CD4-positive, alpha-beta memory T cell (primary cell): ENCODE measurements at regions not wholly inside any gene's neighbourhood (a gene's known extent, or its start where the extent isn't known, plus 50 kb on each side); places are given as distances from the start of the nearest gene placed in this dataset.

ENCODE experiments used
- CTCF ChIA-PET: fragments of 350-600 bp; sonication (Branson Sonifier 250); formaldehyde crosslinking; loops from one replicate; lab custom pipeline; 2021; ENCODE audit warnings: inconsistent platforms; ENCODE audit not compliant: partially characterized antibody; lab: Charles Lee
- POLR2A ChIA-PET: fragments of 350-600 bp; sonication (Branson Sonifier 250); formaldehyde crosslinking; loops from one replicate; lab custom pipeline; 2021; ENCODE audit not compliant: partially characterized antibody; lab: Charles Lee
- DNase-seq, 5 donors: peaks; one replicate each; pipeline versions ENCODE4 v3.0.0 to v3.0.0-alpha.2; 2020 to 2022; ENCODE audit warnings: mixed read lengths in 1 of 5
- H3K27ac ChIP-seq: one replicate; pipeline ENCODE4 v1.7.0; 2013; ENCODE audit warnings: low read depth, low read length
- H3K27me3 ChIP-seq: 2 replicates; pipeline ENCODE4 v1.7.0; 2013; ENCODE audit warnings: mild to moderate bottlenecking, low read length, moderate library complexity; ENCODE audit not compliant: insufficient read depth
- H3K36me3 ChIP-seq: 2 replicates; pipeline ENCODE4 v1.7.0; 2013; ENCODE audit warnings: mild to moderate bottlenecking, low read length, moderate library complexity; ENCODE audit not compliant: insufficient read depth
- H3K4me1 ChIP-seq: 2 replicates; pipeline ENCODE4 v1.7.0; 2013; ENCODE audit warnings: mild to moderate bottlenecking, low read length, moderate library complexity; ENCODE audit not compliant: insufficient read depth
- H3K4me3 ChIP-seq, 2 donors: one replicate each; pipeline ENCODE4 v1.7.0; 2013; ENCODE audit warnings: low read length in 2 of 2, mild to moderate bottlenecking in 1 of 2
- H3K9me3 ChIP-seq, 2 donors: one replicate each; pipeline ENCODE4 v1.7.0; 2013; ENCODE audit warnings: low read length in 2 of 2, control low read depth in 1 of 2; ENCODE audit not compliant: control insufficient read depth in 1 of 2
- H3K27ac Mint-ChIP-seq, 7 donors: one replicate each; pipeline ENCODE4 v1.8.0; 2020 to 2021; ENCODE audit warnings: mixed read lengths in 7 of 7, mild to moderate bottlenecking in 6 of 7, inconsistent platforms in 3 of 7, moderate library complexity in 3 of 7
- H3K27me3 Mint-ChIP-seq, 2 donors: one replicate each; pipeline ENCODE4 v1.8.0; 2020 to 2021; ENCODE audit warnings: mixed read lengths in 2 of 2
- H3K36me3 Mint-ChIP-seq, 2 donors: one replicate each; pipeline ENCODE4 v1.8.0; 2020 to 2021; ENCODE audit warnings: mixed read lengths in 2 of 2, inconsistent platforms in 1 of 2, mild to moderate bottlenecking in 1 of 2
- H3K4me1 Mint-ChIP-seq, 4 donors: one replicate each; pipeline ENCODE4 v1.8.0; 2020 to 2021; ENCODE audit warnings: mixed read lengths in 4 of 4, mild to moderate bottlenecking in 1 of 4
- H3K4me3 Mint-ChIP-seq, 8 donors: one replicate each; pipeline ENCODE4 v1.8.0; 2020 to 2021; ENCODE audit warnings: mixed read lengths in 8 of 8, mild to moderate bottlenecking in 7 of 8, moderate library complexity in 6 of 8, inconsistent platforms in 3 of 8
- H3K9me3 Mint-ChIP-seq, 8 donors: one replicate each; pipeline ENCODE4 v1.8.0; 2020 to 2021; ENCODE audit warnings: mixed read lengths in 8 of 8, mild to moderate bottlenecking in 5 of 8, inconsistent platforms in 3 of 8, moderate library complexity in 1 of 8
- intact Hi-C: fragments of 100-400 bp; cut with micrococcal nuclease; formaldehyde crosslinking; loops from one replicate; pipeline ENCODE4 v1.15.1; 2023

DNA sequence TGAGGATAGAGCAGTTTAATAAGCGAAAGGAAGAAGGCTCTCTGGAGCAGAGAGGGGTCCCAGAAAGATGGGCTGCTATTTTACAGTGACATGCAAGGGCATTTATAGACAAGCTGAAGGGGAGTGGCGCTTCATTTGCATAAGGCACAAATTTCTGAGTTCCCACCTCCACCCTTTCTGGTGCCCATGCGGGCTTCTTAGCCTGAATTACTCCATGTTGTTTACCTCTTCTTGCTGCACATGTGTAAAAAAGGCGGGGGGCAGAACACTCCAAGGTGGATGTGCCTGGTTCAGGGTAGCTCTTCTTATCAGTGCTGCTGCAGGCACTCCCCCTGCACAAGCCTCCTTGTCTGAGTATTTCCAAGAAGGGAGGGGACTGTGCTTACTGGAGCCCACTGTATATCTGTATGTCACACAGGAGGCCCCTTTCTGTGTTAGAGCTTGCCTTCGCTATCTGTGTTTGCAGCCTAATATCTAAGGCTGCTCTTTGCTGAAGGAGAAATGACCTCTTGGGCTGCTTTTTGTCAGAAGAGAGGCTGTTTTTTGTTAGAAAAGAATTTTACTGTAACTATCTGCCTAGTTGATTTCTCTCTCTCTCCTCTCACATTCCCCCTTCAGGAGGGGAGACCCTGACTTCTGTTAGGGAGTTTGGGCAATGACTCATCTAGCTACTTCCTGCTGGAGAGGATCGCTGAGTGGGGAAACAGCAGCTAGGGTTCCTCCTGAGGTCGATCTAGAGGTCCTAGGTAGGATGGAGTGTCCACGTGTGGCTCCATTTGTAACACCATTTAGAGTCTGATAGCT lies 1057.0 kb upstream of the CNTN5 start:
- intact Hi-C loops: no loop called here
- H3K27ac ChIP-seq: no peak overlapping the region
- ChIA-PET CTCF (no interaction called here), POLR2A (no interaction called here)
- DNase-seq: no peak
- Mint-ChIP-seq H3K27me3 (no peaks in the 10 kb centered on the region), H3K4me3 (no peak overlapping the region), H3K36me3 (no peaks in the 10 kb centered on the region), H3K27ac (no peak overlapping the region), H3K4me1 (no peaks in the 10 kb centered on the region), H3K9me3 (peaks cover 0 to 14% (median 5%) of the 10 kb centered on the region in 8 donors)
- H3K27me3 ChIP-seq: no peaks in the 10 kb centered on the region
- no peaks in the 10 kb centered on the region for H3K36me3 ChIP-seq
- H3K9me3 ChIP-seq: no peaks in the 10 kb centered on the region
- no peaks in the 10 kb centered on the region for H3K4me1 ChIP-seq
- no peak overlapping the region for H3K4me3 ChIP-seq

DNA sequence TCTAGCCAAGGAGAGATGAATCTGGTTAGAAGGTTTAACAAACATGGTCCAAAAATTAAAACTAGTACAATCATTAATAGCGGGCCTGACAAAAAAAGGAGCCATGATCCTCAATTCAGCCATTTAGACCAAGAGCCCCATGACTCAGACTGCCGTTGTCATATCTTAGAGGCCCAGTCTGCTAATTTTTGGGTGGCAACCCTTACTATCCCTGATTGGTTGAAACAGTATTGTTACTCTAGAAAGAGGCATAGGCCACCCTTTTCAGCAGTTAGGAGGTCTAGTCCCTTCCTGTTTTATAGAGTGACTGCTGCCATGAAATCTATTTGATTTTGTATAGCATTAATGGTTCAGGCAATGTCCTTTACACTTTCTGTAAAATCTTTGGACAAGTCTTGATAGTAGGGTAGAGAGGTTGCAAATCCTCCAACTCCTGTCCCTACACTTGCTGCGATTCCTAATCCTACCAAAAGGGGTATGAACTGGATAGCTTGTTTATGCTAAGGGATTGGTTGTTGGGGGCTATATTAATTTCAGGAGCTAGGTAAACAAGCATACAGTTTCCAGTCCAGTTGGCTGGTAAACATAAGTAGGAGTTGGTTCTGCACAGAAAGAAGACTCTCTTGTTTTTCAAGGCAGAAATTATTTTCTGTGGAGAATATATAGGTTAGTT lies 1056.3 kb upstream of the CNTN5 start:
- no peaks in the 10 kb centered on the region for H3K36me3 Mint-ChIP-seq
- no peak for DNase-seq
- no peaks in the 10 kb centered on the region for H3K4me1 Mint-ChIP-seq
- no peak overlapping the region for H3K27ac ChIP-seq
- H3K27ac Mint-ChIP-seq: no peak overlapping the region
- no peaks in the 10 kb centered on the region for H3K27me3 Mint-ChIP-seq
- no peaks in the 10 kb centered on the region for H3K27me3 ChIP-seq
- intact Hi-C loops: no loop called here
- H3K9me3 Mint-ChIP-seq: peaks cover 0 to 17% (median 6%) of the 10 kb centered on the region in 8 donors
- H3K9me3 ChIP-seq: no peaks in the 10 kb centered on the region
- ChIA-PET POLR2A (no interaction called here), CTCF (no interaction called here)
- no peak overlapping the region for H3K4me3 Mint-ChIP-seq
- no peak overlapping the region for H3K4me3 ChIP-seq
- H3K4me1 ChIP-seq: no peaks in the 10 kb centered on the region
- H3K36me3 ChIP-seq: no peaks in the 10 kb centered on the region

DNA sequence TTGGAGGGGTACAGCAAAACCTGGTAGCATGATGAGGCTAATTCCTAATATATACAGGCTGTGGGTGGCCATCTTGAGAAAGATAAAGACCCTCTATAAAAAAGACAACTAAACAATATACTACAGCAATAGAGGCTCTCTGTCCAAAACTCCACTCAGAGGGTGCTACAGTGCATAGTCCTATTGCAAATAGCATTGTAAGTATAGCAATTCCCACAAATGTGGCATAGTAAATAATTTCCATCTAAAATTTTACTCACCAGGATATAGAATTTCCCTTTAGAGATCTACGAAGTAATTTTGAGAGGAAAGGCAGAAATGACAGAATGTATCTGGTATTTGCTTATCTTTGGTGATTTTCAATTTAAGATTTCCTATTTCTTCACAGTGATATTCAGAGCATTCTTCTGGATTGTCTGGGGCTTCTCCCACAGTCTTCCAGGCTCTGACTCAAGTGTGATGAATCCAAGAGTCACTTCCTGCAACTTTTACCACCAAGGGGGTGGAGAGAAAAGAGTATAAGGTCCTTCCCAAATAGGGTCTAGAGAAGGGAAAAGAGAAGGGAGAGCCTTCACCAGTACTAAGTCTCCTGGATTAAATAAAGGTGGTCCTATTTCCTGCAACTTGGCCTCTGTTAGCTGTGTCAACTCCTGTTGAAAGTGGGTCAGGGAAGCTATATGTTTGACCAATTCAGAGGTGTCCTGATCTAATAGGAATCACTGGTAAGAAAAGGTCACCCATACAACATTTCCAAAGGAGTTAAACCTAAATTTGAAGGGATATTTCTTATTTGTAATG lies 1054.7 kb upstream of the CNTN5 start:
- no peaks in the 10 kb centered on the region for H3K4me1 Mint-ChIP-seq
- ChIA-PET POLR2A (no interaction called here), CTCF (no interaction called here)
- Histone ChIP-seq H3K9me3 (peaks cover 0 to 5% of the 10 kb centered on the region in 2 donors), H3K27ac (no peak overlapping the region), H3K27me3 (no peaks in the 10 kb centered on the region), H3K36me3 (no peaks in the 10 kb centered on the region), H3K4me1 (no peaks in the 10 kb centered on the region), H3K4me3 (no peak overlapping the region)
- H3K36me3 Mint-ChIP-seq: no peaks in the 10 kb centered on the region
- H3K27ac Mint-ChIP-seq: no peak overlapping the region
- no peaks in the 10 kb centered on the region for H3K27me3 Mint-ChIP-seq
- intact Hi-C loops: no loop called here
- H3K4me3 Mint-ChIP-seq: no peak overlapping the region
- DNase-seq: no peak
- peaks cover 0 to 22% (median 9%) of the 10 kb centered on the region in 8 donors for H3K9me3 Mint-ChIP-seq

DNA sequence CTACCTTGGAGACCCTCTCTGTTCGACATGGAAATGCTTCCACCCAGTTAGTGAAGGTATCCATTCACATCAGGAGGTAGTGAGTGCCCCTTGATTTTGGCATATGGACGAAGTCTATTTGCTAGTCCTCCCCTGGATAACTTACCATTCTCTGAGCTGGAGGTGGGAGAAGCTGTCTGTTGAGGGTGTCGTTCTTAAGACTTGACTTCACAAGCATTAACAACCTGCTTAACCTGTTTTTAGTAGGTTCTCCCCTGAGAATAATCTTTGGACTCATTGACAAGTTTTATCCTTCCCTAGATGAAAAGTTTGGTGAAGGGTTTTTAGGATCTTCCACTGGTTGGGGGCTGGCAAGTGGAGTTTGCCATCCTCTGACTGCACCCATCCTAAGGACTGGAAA lies 1053.8 kb upstream of the CNTN5 start:
- Histone ChIP-seq H3K36me3 (no peaks in the 10 kb centered on the region), H3K27ac (no peak overlapping the region), H3K4me1 (no peaks in the 10 kb centered on the region), H3K4me3 (no peak overlapping the region), H3K9me3 (peaks cover 0 to 5% of the 10 kb centered on the region in 2 donors), H3K27me3 (no peaks in the 10 kb centered on the region)
- CTCF ChIA-PET: no interaction called here
- Mint-ChIP-seq H3K4me1 (no peaks in the 10 kb centered on the region), H3K4me3 (no peak overlapping the region), H3K36me3 (no peaks in the 10 kb centered on the region), H3K27me3 (no peaks in the 10 kb centered on the region), H3K27ac (no peak overlapping the region), H3K9me3 (peaks cover 0 to 22% (median 11%) of the 10 kb centered on the region in 8 donors)
- no peak for DNase-seq
- POLR2A ChIA-PET: no interaction called here
- intact Hi-C loops: no loop called here

DNA sequence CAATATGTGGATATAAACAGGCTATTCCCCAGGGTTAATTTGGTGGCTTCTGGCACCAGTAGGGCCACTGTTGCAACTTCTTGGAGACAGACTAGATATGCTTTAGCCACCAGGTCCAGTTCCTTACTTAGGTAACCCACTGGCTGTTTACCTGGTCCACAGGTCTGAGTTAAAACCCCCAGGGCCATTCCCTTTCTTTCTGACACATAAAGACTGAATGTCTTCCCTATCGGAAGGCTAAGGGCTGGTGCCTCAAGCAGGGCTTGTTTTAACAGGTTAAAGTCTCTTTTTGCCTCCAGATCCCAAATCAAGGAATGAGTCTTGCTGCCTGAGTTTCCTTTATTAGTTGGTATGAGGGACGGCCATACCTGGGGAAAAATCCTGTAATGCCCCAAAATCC lies 1052.7 kb upstream of the CNTN5 start:
- Mint-ChIP-seq H3K9me3 (peaks cover 0 to 22% (median 9%) of the 10 kb centered on the region in 8 donors), H3K4me3 (no peak overlapping the region), H3K4me1 (no peaks in the 10 kb centered on the region), H3K27ac (no peak overlapping the region), H3K27me3 (no peaks in the 10 kb centered on the region), H3K36me3 (no peaks in the 10 kb centered on the region)
- ChIA-PET POLR2A (no interaction called here), CTCF (no interaction called here)
- H3K9me3 ChIP-seq: peaks cover 0 to 5% of the 10 kb centered on the region in 2 donors
- no peaks in the 10 kb centered on the region for H3K36me3 ChIP-seq
- no peak overlapping the region for H3K4me3 ChIP-seq
- no peaks in the 10 kb centered on the region for H3K4me1 ChIP-seq
- intact Hi-C loops: no loop called here
- no peak overlapping the region for H3K27ac ChIP-seq
- DNase-seq: no peak
- no peaks in the 10 kb centered on the region for H3K27me3 ChIP-seq

DNA sequence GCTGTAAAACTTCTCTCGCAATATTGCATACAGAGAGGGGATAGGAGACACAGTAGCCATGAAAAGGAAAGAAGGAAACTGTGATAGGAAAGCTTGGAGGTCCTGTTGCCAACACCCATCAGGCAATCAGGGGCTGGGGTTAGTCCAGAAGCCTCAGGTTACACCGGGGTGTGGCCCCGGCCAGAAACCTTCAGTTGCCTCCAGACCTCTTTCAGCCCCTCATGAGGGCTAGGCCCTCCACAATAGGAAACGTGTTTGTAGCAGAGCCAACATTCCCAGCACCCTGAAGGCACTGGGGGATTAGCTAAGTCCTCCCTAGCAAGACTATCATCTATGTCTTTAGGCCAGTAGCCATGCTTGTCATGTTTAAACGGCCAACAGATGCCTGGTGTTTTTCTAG lies 1048.0 kb upstream of the CNTN5 start:
- Histone ChIP-seq H3K27ac (no peak overlapping the region), H3K9me3 (peaks cover 0 to 5% of the 10 kb centered on the region in 2 donors), H3K4me3 (no peak overlapping the region), H3K27me3 (no peaks in the 10 kb centered on the region), H3K4me1 (no peaks in the 10 kb centered on the region), H3K36me3 (no peaks in the 10 kb centered on the region)
- no peak overlapping the region for H3K4me3 Mint-ChIP-seq
- no peaks in the 10 kb centered on the region for H3K36me3 Mint-ChIP-seq
- H3K4me1 Mint-ChIP-seq: no peaks in the 10 kb centered on the region
- CTCF ChIA-PET: no interaction called here
- no peaks in the 10 kb centered on the region for H3K27me3 Mint-ChIP-seq
- H3K9me3 Mint-ChIP-seq: peaks cover 0 to 21% (median 5%) of the 10 kb centered on the region in 8 donors
- peak in 1 of 5 donors; percentile 19 for DNase-seq
- H3K27ac Mint-ChIP-seq: no peak overlapping the region
- intact Hi-C loops: no loop called here
- POLR2A ChIA-PET: no interaction called here

DNA sequence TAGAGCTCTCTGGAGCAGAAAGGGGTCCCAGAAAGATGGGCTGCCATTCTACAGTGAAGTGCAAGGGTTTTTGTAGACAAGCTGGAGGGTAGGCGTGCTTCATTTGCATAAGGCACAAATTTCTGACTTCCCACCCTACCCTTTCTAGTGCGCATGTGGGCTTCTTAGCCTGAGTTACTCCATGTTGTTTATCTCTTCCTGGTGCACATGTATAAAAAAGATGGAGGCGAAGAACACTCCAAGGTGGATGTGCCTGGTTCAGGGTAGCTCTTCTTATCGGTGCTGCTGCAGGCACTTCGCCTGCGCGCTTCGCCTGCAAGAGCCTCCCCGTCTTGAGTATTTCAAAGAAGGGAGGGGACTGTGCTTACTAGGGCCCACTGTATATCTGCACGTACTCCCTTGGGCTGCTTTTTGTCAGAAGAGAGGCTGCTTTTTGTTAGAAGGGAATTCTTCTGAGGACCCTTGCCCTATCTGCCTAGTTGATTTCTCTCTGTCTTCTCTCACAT lies 1047.3 kb upstream of the CNTN5 start:
- Mint-ChIP-seq H3K27ac (no peak overlapping the region), H3K36me3 (no peaks in the 10 kb centered on the region), H3K27me3 (no peaks in the 10 kb centered on the region), H3K4me3 (no peak overlapping the region), H3K9me3 (peaks cover 0 to 19% (median 5%) of the 10 kb centered on the region in 8 donors), H3K4me1 (no peaks in the 10 kb centered on the region)
- Histone ChIP-seq H3K9me3 (peaks cover 0 to 5% of the 10 kb centered on the region in 2 donors), H3K36me3 (no peaks in the 10 kb centered on the region), H3K4me3 (no peak overlapping the region), H3K4me1 (no peaks in the 10 kb centered on the region), H3K27ac (no peak overlapping the region), H3K27me3 (no peaks in the 10 kb centered on the region)
- ChIA-PET POLR2A (no interaction called here), CTCF (no interaction called here)
- intact Hi-C loops: no loop called here
- DNase-seq: no peak
